PC-9 (cell line): ENCODE measurements at regions not wholly inside any gene's neighbourhood (a gene's known extent, or its start where the extent isn't known, plus 50 kb on each side); places are given as distances from the start of the nearest gene placed in this dataset.

Experiments used
- BruUV-seq: library from RNA; stranded (reverse); fragments of 400-500 nt; replicated peaks from 2 replicates; lab custom pipeline; 2021; lab: Mats Ljungman, UMichigan
- CTCF ChIA-PET: fragments of 300-600 bp; sonication (Branson Sonifier 250); formaldehyde crosslinking; loops from one replicate; lab custom pipeline; 2022; ENCODE audit warnings: antibody characterized with exemption; lab: Charles Lee
- POLR2A ChIA-PET: fragments of 300-600 bp; sonication (Branson Sonifier 250); formaldehyde crosslinking; loops from one replicate; lab custom pipeline; 2022; ENCODE audit warnings: antibody characterized with exemption; ENCODE audit not compliant: unreplicated experiment; lab: Charles Lee
- DNase-seq, 2 experiments: peaks; one replicate each; pipeline versions ENCODE4 v3.0.0 to v3.0.0-alpha.2; 2015 to 2022; ENCODE audit warnings: mixed read lengths in 1 of 2
- H2AFZ ChIP-seq: fragments of 200-600 bp; sonication (generic); 2 replicates; pipeline ENCODE4 v1.8.1; 2017; ENCODE audit warnings: antibody characterized with exemption
- H3F3A ChIP-seq: fragments of 200-600 bp; sonication (generic); 2 replicates; pipeline ENCODE4 v1.8.1; 2017; ENCODE audit warnings: antibody characterized with exemption, mild to moderate bottlenecking, low read depth; ENCODE audit not compliant: insufficient read depth
- H3K27ac ChIP-seq: fragments of 200-600 bp; sonication (generic); 2 replicates; pipeline ENCODE4 v1.6.1; 2016; ENCODE audit warnings: mixed run types
- H3K27me3 ChIP-seq: fragments of 200-600 bp; sonication (generic); 2 replicates; pipeline ENCODE4 v1.6.1; 2016; ENCODE audit warnings: low read depth, mixed run types; ENCODE audit not compliant: insufficient read depth
- H3K36me3 ChIP-seq: fragments of 200-600 bp; sonication (generic); 2 replicates; pipeline ENCODE4 v1.6.1; 2016; ENCODE audit warnings: low read depth, mixed run types
- H3K4me1 ChIP-seq: fragments of 200-600 bp; sonication (generic); replicated peaks from 2 replicates; pipeline ENCODE4 v1.6.1; 2016; ENCODE audit warnings: mixed run types; ENCODE audit not compliant: insufficient read depth
- H3K4me2 ChIP-seq: fragments of 200-600 bp; sonication (generic); 2 replicates; pipeline ENCODE4 v1.6.1; 2017; ENCODE audit warnings: mixed run types
- H3K4me3 ChIP-seq: fragments of 200-600 bp; sonication (generic); 2 replicates; pipeline ENCODE4 v1.6.1; 2016; ENCODE audit warnings: mixed run types
- H3K79me2 ChIP-seq: fragments of 200-600 bp; sonication (generic); 2 replicates; pipeline ENCODE4 v1.6.1; 2017; ENCODE audit warnings: low read depth, mixed run types
- H3K9me2 ChIP-seq: fragments of 200-600 bp; sonication (generic); 2 replicates; pipeline ENCODE4 v1.8.1; 2017; ENCODE audit warnings: mild to moderate bottlenecking; ENCODE audit not compliant: insufficient read depth
- H3K9me3 ChIP-seq: fragments of 200-600 bp; sonication (generic); 2 replicates; pipeline ENCODE4 v1.8.1; 2016; ENCODE audit warnings: low read depth; ENCODE audit not compliant: insufficient read depth
- H4K20me1 ChIP-seq: fragments of 200-600 bp; sonication (generic); 2 replicates; pipeline ENCODE4 v1.8.1; 2017; ENCODE audit not compliant: insufficient read depth
- CTCF ChIP-seq: fragments of 200-600 bp; sonication (generic); conservative IDR thresholded peaks from 2 replicates; pipeline ENCODE4 v1.6.1; 2017; ENCODE audit warnings: mixed run types, antibody characterized with exemption, mild to moderate bottlenecking, moderate library complexity
- EZH2 ChIP-seq: fragments of 200-600 bp; sonication (generic); IDR thresholded peaks from 2 replicates; pipeline ENCODE4 v1.8.0; 2017; ENCODE audit warnings: antibody characterized with exemption, low read depth
- intact Hi-C: fragments of 100-400 bp; cut with micrococcal nuclease; formaldehyde crosslinking; loops from one replicate; pipeline ENCODE4 v1.10.0; 2022; ENCODE audit not compliant: unreplicated experiment

- H3K4me1 ChIP-seq: no peaks in the 10 kb centered on the region; the same call in 1 of the 2 replicates
- no peak overlapping the region for H3K27ac ChIP-seq
- ChIA-PET CTCF (no interaction called here), POLR2A (no interaction called here)
- H3K36me3 ChIP-seq: no peaks in the 10 kb centered on the region
- H3K4me3 ChIP-seq: no peak overlapping the region
- no peak for DNase-seq
- TF ChIP-seq EZH2 (no peak), CTCF (no peak)
- no peaks in the 10 kb centered on the region for H4K20me1 ChIP-seq
- no peaks in the 10 kb centered on the region for H3K9me2 ChIP-seq
- H3K79me2 ChIP-seq: no peaks in the 10 kb centered on the region
- intact Hi-C loops: no loop called here
- BruUV-seq: no TSS peak
- H3F3A ChIP-seq: no peaks in the 10 kb centered on the region
- no peaks in the 10 kb centered on the region for H3K9me3 ChIP-seq
- H3K27me3 ChIP-seq: no peaks in the 10 kb centered on the region
- H3K4me2 ChIP-seq: no peak overlapping the region
- H2AFZ ChIP-seq: no peak overlapping the region
Observed at GRCh38 chr12:78556651-78557050, 307.9 kb upstream of the SYT1 start.

- POLR2A ChIA-PET: no interaction called here
- H3F3A ChIP-seq: no peaks in the 10 kb centered on the region
- H4K20me1 ChIP-seq: no peaks in the 10 kb centered on the region
- no TSS peak for BruUV-seq
- no peaks in the 10 kb centered on the region for H3K36me3 ChIP-seq
- TF ChIP-seq EZH2: no peak
- no peak for TF ChIP-seq CTCF
- no peaks in the 10 kb centered on the region for H3K9me3 ChIP-seq
- H2AFZ ChIP-seq: no peak overlapping the region; the same call in 1 of the 2 replicates
- H3K4me1 ChIP-seq: no peaks in the 10 kb centered on the region; the same call in 1 of the 2 replicates
- no peaks in the 10 kb centered on the region for H3K9me2 ChIP-seq
- H3K4me2 ChIP-seq: no peak overlapping the region; the same call in 1 of the 2 replicates
- no peaks in the 10 kb centered on the region for H3K27me3 ChIP-seq
- H3K4me3 ChIP-seq: no peak overlapping the region
- no peaks in the 10 kb centered on the region for H3K79me2 ChIP-seq
- H3K27ac ChIP-seq: no peak overlapping the region
- CTCF ChIA-PET: no interaction called here
- DNase-seq: no peak
- intact Hi-C loops: no loop called here
Observed at GRCh38 chr12:78559416-78559815, 305.2 kb upstream of the SYT1 start.

GRCh38 chr12:78559886-78560285 lies 304.7 kb upstream of the SYT1 start:
- POLR2A ChIA-PET: no interaction called here
- Histone ChIP-seq H3K36me3 (no peaks in the 10 kb centered on the region), H3K9me3 (no peaks in the 10 kb centered on the region), H4K20me1 (no peaks in the 10 kb centered on the region), H3F3A (no peaks in the 10 kb centered on the region), H3K9me2 (no peaks in the 10 kb centered on the region), H3K79me2 (no peaks in the 10 kb centered on the region), H3K4me3 (no peak overlapping the region), H3K27ac (no peak overlapping the region), H3K4me1 (no peaks in the 10 kb centered on the region; the same call in 1 of the 2 replicates), H3K27me3 (no peaks in the 10 kb centered on the region), H3K4me2 (no peak overlapping the region; the same call in 1 of the 2 replicates), H2AFZ (no peak overlapping the region)
- intact Hi-C loops: loop anchor here (5.0 kb wide), 1 partner anchor 612 kb away; no protein-coding TSS in a partner anchor
- no peak for TF ChIP-seq EZH2
- TF ChIP-seq CTCF: no peak
- no TSS peak for BruUV-seq
- CTCF ChIA-PET: no interaction called here
- DNase-seq: no peak
